ENCODE measurements at regions not wholly inside any gene's neighbourhood (a gene's known extent, or its start where the extent isn't known, plus 50 kb on each side); places are given as distances from the start of the nearest gene placed in this dataset.

GRCh38 chr21:18894387-18894786 is 490.8 kb upstream of the TMPRSS15 start:
- Histone ChIP-seq H3K27me3 (ENCODE audit: control insufficient read depth in 3 of 3, insufficient read depth in 3 of 3, low read length in 2 of 3) (no peaks in the 10 kb centered on the region), H3K4me3 (no peak overlapping the region), H3K36me3 (ENCODE audit: control insufficient read depth in 4 of 4, insufficient read depth in 4 of 4, low read length in 4 of 4) (no peaks in the 10 kb centered on the region), H3K9me3 (ENCODE audit: control insufficient read depth in 4 of 4, insufficient read depth in 3 of 4, low read length in 3 of 4) (no peaks in the 10 kb centered on the region), H3K9ac (ENCODE audit: insufficient read depth in 1 of 2, low read length in 2 of 2) (no peak overlapping the region), H3K27ac (ENCODE audit: low read depth in 1 of 2, low read length in 1 of 2) (no peak overlapping the region), H3K4me1 (ENCODE audit: control insufficient read depth in 5 of 5, insufficient read depth in 5 of 5, low read length in 5 of 5) (no peaks in the 10 kb centered on the region)
- WGBS, 2 donors = 30 to 35% methylated on average over 1 of the region's 1 CpG
- no peak for TF ChIP-seq CTCF (IDR thresholded peaks at IDR 0.05; ENCODE audit: control extremely low read depth, extremely low read depth)
- DNase-seq = no peak
- ATAC-seq (ENCODE audit: insufficient read depth, low FRiP score) = no peak

GRCh38 chr21:18899261-18899660 is 495.7 kb upstream of the TMPRSS15 start:
- Histone ChIP-seq H3K4me1 (ENCODE audit: control insufficient read depth in 5 of 5, insufficient read depth in 5 of 5, low read length in 5 of 5) (no peaks in the 10 kb centered on the region), H3K9me3 (ENCODE audit: control insufficient read depth in 4 of 4, insufficient read depth in 3 of 4, low read length in 3 of 4) (no peaks in the 10 kb centered on the region), H3K27me3 (ENCODE audit: control insufficient read depth in 3 of 3, insufficient read depth in 3 of 3, low read length in 2 of 3) (no peaks in the 10 kb centered on the region), H3K36me3 (ENCODE audit: control insufficient read depth in 4 of 4, insufficient read depth in 4 of 4, low read length in 4 of 4) (no peaks in the 10 kb centered on the region), H3K4me3 (no peak overlapping the region), H3K9ac (ENCODE audit: insufficient read depth in 1 of 2, low read length in 2 of 2) (no peak overlapping the region), H3K27ac (ENCODE audit: low read depth in 1 of 2, low read length in 1 of 2) (no peak overlapping the region)
- ATAC-seq (ENCODE audit: insufficient read depth, low FRiP score) = no peak
- no peak for DNase-seq
- no peak for TF ChIP-seq CTCF (IDR thresholded peaks at IDR 0.05; ENCODE audit: control extremely low read depth, extremely low read depth)

- H3K27ac ChIP-seq (ENCODE audit: low read depth in 1 of 2, low read length in 1 of 2) = no peak overlapping the region
- peaks cover 0 to 5% (median 0%) of the 10 kb centered on the region in 5 donors for H3K4me1 ChIP-seq (ENCODE audit: control insufficient read depth in 5 of 5, insufficient read depth in 5 of 5, low read length in 5 of 5)
- no peak for TF ChIP-seq CTCF (IDR thresholded peaks at IDR 0.05; ENCODE audit: control extremely low read depth, extremely low read depth)
- DNase-seq (no peak), ATAC-seq (ENCODE audit: insufficient read depth, low FRiP score) (no peak)
- H3K4me3 ChIP-seq = no peak overlapping the region
- H3K9me3 ChIP-seq (ENCODE audit: control insufficient read depth in 4 of 4, insufficient read depth in 3 of 4, low read length in 3 of 4) = no peaks in the 10 kb centered on the region
- H3K27me3 ChIP-seq (ENCODE audit: control insufficient read depth in 3 of 3, insufficient read depth in 3 of 3, low read length in 2 of 3) = no peaks in the 10 kb centered on the region
- H3K9ac ChIP-seq (ENCODE audit: insufficient read depth in 1 of 2, low read length in 2 of 2) = no peak overlapping the region
- 79 to 85% methylated on average over 3 of the region's 3 CpGs for WGBS, 2 donors
- no peaks in the 10 kb centered on the region for H3K36me3 ChIP-seq (ENCODE audit: control insufficient read depth in 4 of 4, insufficient read depth in 4 of 4, low read length in 4 of 4)
Observed at GRCh38 chr21:18902660-18903059, 499.1 kb upstream of the TMPRSS15 start.

- Histone ChIP-seq H3K4me3 (no peak overlapping the region), H3K4me1 (ENCODE audit: control insufficient read depth in 5 of 5, insufficient read depth in 5 of 5, low read length in 5 of 5) (peaks cover 0 to 5% (median 0%) of the 10 kb centered on the region in 5 donors), H3K36me3 (ENCODE audit: control insufficient read depth in 4 of 4, insufficient read depth in 4 of 4, low read length in 4 of 4) (no peaks in the 10 kb centered on the region), H3K9ac (ENCODE audit: insufficient read depth in 1 of 2, low read length in 2 of 2) (no peak overlapping the region), H3K27ac (ENCODE audit: low read depth in 1 of 2, low read length in 1 of 2) (no peak overlapping the region), H3K27me3 (ENCODE audit: control insufficient read depth in 3 of 3, insufficient read depth in 3 of 3, low read length in 2 of 3) (no peaks in the 10 kb centered on the region), H3K9me3 (ENCODE audit: control insufficient read depth in 4 of 4, insufficient read depth in 3 of 4, low read length in 3 of 4) (no peaks in the 10 kb centered on the region)
- 42 to 58% methylated on average over 2 of the region's 2 CpGs for WGBS, 2 donors
- DNase-seq (peak; percentile 55 to 85 (median 68)), ATAC-seq (ENCODE audit: insufficient read depth, low FRiP score) (no peak)
- TF ChIP-seq CTCF (IDR thresholded peaks at IDR 0.05; ENCODE audit: control extremely low read depth, extremely low read depth) = no peak
Observed at GRCh38 chr21:18907076-18907475, 503.5 kb upstream of the TMPRSS15 start.

Data from lung (tissue), 11 donors.